Thyroid gland (tissue), 4 donors: ENCODE measurements at regions not wholly inside any gene's neighbourhood (a gene's known extent, or its start where the extent isn't known, plus 50 kb on each side); places are given as distances from the start of the nearest gene placed in this dataset.

Source experiments
- CTCF ChIP-seq, 6 experiments: fragments of 200-600 bp in 3 of 6; fragments of 450-650 bp in 3 of 6; sonication (generic) in 3 of 6; IDR thresholded peaks; one replicate each; pipeline ENCODE4 v1.5.1; 2016 to 2019; ENCODE audit warnings: antibody characterized with exemption in 6 of 6, mild to moderate bottlenecking in 2 of 6, inconsistent platforms in 1 of 6, moderate library complexity in 1 of 6
- POLR2A ChIP-seq, 2 donors: fragments of 450-650 bp; IDR thresholded peaks; one replicate each; pipeline ENCODE4 v1.6.1; 2017; ENCODE audit warnings: antibody characterized with exemption in 2 of 2, mild to moderate bottlenecking in 2 of 2, moderate library complexity in 1 of 2

- TF ChIP-seq CTCF (IDR thresholded peaks at IDR 0.05) (no peak), POLR2A (IDR thresholded peaks at IDR 0.05) (no peak)
These were observed 102.6 kb upstream of the TBX20 start for GRCh38 chr7:35356495-35356894.
